K562 (cell line): ENCODE measurements at regions not wholly inside any gene's neighbourhood (a gene's known extent, or its start where the extent isn't known, plus 50 kb on each side); places are given as distances from the start of the nearest gene placed in this dataset. TPM values are rescaled to one million over a fixed set of nuclear protein-coding genes. Genes with fewer than 3 reads are reported as not detected.
"Not testable (repeated sequence)": the region's sequence is repeated elsewhere in the genome, so short reads cannot be mapped to it uniquely, and the experiment has no call there.

Source experiments
- ATAC-seq: fragments of 200-7000 bp; cut with Tn5 transposase; 3 replicates; pipeline ENCODE4 v1.9.1; 2020; ENCODE audit warnings: moderate library complexity
- BruUV-seq: library from RNA; stranded (reverse); fragments of 400-500 nt; replicated peaks from 2 replicates; lab custom pipeline; 2021; lab: Mats Ljungman, UMichigan
- CTCF ChIA-PET: fragments of 300-600 bp; formaldehyde crosslinking; extraction: SDS; loops from one replicate; lab custom pipeline; 2021; ENCODE audit warnings: low intra/inter-chr PET ratio; lab: Yijun Ruan, JAX
- POLR2A ChIA-PET: fragments of 300-600, 350-650 bp; sonication (Branson Sonifier 250); formaldehyde crosslinking; extraction: SDS; loops from one replicate; lab custom pipeline; 2021; ENCODE audit warnings: antibody characterized with exemption, inconsistent platforms; lab: Yijun Ruan, JAX
- DNase-seq, 4 experiments: peaks; one replicate each; pipeline versions ENCODE4 v3.0.0 to v3.0.0-alpha.2; 2011 to 2018; ENCODE audit warnings: low spot score in 3 of 4, mixed read lengths in 3 of 4; ENCODE audit errors: extremely low read depth in 1 of 4
- FAIRE-seq: peaks from 2 replicates; lab custom pipeline; 2011; peaks lifted over from hg19 to GRCh38; lab: Jason Lieb, UNC
- H2AFZ ChIP-seq: 2 replicates; pipeline ENCODE4 v1.6.0; 2011; ENCODE audit warnings: low read depth, low read length, control low read depth, inconsistent platforms
- H3K27ac ChIP-seq: fragments of 200-600 bp; 3 replicates; pipeline ENCODE4 v1.8.0; 2011; ENCODE audit warnings: low read depth, mild to moderate bottlenecking, control low read depth, inconsistent platforms, low read length, moderate library complexity, mixed read lengths; ENCODE audit errors: extremely low read depth
- H3K27me3 ChIP-seq, 2 experiments: fragments of 300-600 bp in 1 of 2; 2 replicates in 1 of 2; 3 replicates in 1 of 2; pipeline versions ENCODE4 v1.6.0 to v1.8.0; 2011; ENCODE audit warnings: inconsistent platforms in 2 of 2, low read length in 2 of 2, mild to moderate bottlenecking in 1 of 2, mixed read lengths in 1 of 2, moderate library complexity in 1 of 2; ENCODE audit not compliant: control insufficient read depth in 2 of 2, insufficient read depth in 2 of 2
- H3K36me3 ChIP-seq: fragments of 300-600 bp; 3 replicates; pipeline ENCODE4 v1.8.0; 2011; ENCODE audit warnings: mild to moderate bottlenecking, low read length, inconsistent platforms; ENCODE audit not compliant: control insufficient read depth, insufficient read depth
- H3K4me1 ChIP-seq, 2 experiments: fragments of 200-600 bp in 1 of 2; replicated peaks in 1 of 2; 2 replicates in 1 of 2; 3 replicates in 1 of 2; pipeline versions ENCODE4 v1.5.1 to v1.8.0; 2011; ENCODE audit warnings: inconsistent platforms in 2 of 2, low read length in 2 of 2, mild to moderate bottlenecking in 1 of 2, mixed read lengths in 1 of 2, moderate library complexity in 1 of 2; ENCODE audit not compliant: control insufficient read depth in 2 of 2, insufficient read depth in 2 of 2
- H3K4me2 ChIP-seq: 2 replicates; pipeline ENCODE4 v1.6.1; 2011; ENCODE audit warnings: low read length, control low read depth, inconsistent platforms, mixed read lengths; ENCODE audit not compliant: insufficient read depth
- H3K4me3 ChIP-seq: fragments of 200-600 bp; sonication (generic), shearing (Covaris generic); 2 replicates; pipeline ENCODE4 v1.5.1; 2016; ENCODE audit warnings: control low read depth, inconsistent platforms
- H3K79me2 ChIP-seq: fragments of 200-600 bp; 3 replicates; pipeline ENCODE4 v1.8.0; 2011; ENCODE audit warnings: low read length, inconsistent platforms; ENCODE audit not compliant: control insufficient read depth, insufficient read depth
- H3K9ac ChIP-seq, 2 experiments: 2 replicates each; pipeline versions ENCODE4 v1.6.0 to v1.6.1; 2011; ENCODE audit warnings: low read depth in 2 of 2, low read length in 2 of 2, control low read depth in 1 of 2, inconsistent platforms in 1 of 2, mild to moderate bottlenecking in 1 of 2, mixed read lengths in 1 of 2; ENCODE audit not compliant: insufficient read depth in 1 of 2
- H3K9me1 ChIP-seq: one replicate; pipeline ENCODE4 v1.6.0; 2011; ENCODE audit warnings: inconsistent platforms, mild to moderate bottlenecking, low read length, moderate library complexity; ENCODE audit not compliant: control insufficient read depth, insufficient read depth
- H3K9me3 ChIP-seq: replicated peaks from 2 replicates; pipeline ENCODE4 v1.5.1; 2011; ENCODE audit warnings: low read depth, low read length, inconsistent platforms; ENCODE audit not compliant: control insufficient read depth, insufficient read depth
- H4K20me1 ChIP-seq: replicated peaks from 2 replicates; pipeline ENCODE4 v1.6.1; 2011; ENCODE audit warnings: low read length, inconsistent platforms, mixed read lengths; ENCODE audit not compliant: control insufficient read depth, insufficient read depth
- CTCF ChIP-seq, 3 experiments: IDR thresholded peaks in 2 of 3; conservative IDR thresholded peaks in 1 of 3; 2 replicates each; pipeline ENCODE4 v1.5.1; 2011 to 2012; ENCODE audit warnings: low read length in 3 of 3, mild to moderate bottlenecking in 3 of 3, control low read depth in 2 of 3, improper control_type of control experiment in 1 of 3, inconsistent platforms in 1 of 3, low read depth in 1 of 3, mixed read lengths in 1 of 3, moderate library complexity in 1 of 3; ENCODE audit not compliant: insufficient read depth in 2 of 3
- WGBS: fragments of 100-300 bp; shearing (Covaris generic); methylation state at CpG from one replicate; pipeline ENCODE4 v1.1.6; 2016; ENCODE audit warnings: low coverage, mixed read lengths; ENCODE audit not compliant: insufficient coverage; ENCODE audit errors: missing lambda C conversion rate; 5-methylcytosine and 5-hydroxymethylcytosine counted together
- in situ Hi-C: fragments of 300-500 bp; cut with MboI; formaldehyde crosslinking; loops from 4 replicates; pipeline ENCODE4 v1.15.0; 2018; ENCODE audit warnings: inconsistent platforms, mixed read lengths
- intact Hi-C: fragments of 100-400 bp; cut with micrococcal nuclease; formaldehyde crosslinking; loops from 2 replicates; pipeline ENCODE4 v1.14.2; 2022
- small RNA-seq: library from RNA; depleted of rRNA; stranded (forward); fragments of <200 nt; gene quantifications from one replicate; pipeline ENCODE3, GENCODE V24; 2014

- H4K20me1 ChIP-seq, H3K27me3 ChIP-seq, in situ Hi-C loops, ATAC-seq, H3K9me1 ChIP-seq, H3K79me2 ChIP-seq, H3K27ac ChIP-seq, POLR2A ChIA-PET, H3K4me1 ChIP-seq, H3K36me3 ChIP-seq, DNase-seq, H3K4me3 ChIP-seq, CTCF ChIA-PET, H3K9ac ChIP-seq, H3K4me2 ChIP-seq, FAIRE-seq, H2AFZ ChIP-seq, BruUV-seq, intact Hi-C loops, H3K9me3 ChIP-seq: not testable (repeated sequence)
- TF ChIP-seq CTCF (IDR thresholded peaks at IDR 0.05 in 2 of 3, conservative IDR thresholded peaks at IDR 0.05 in 1 of 3; ENCODE audit: insufficient read depth in 2 of 3, low read depth in 1 of 3, low read length in 3 of 3): peak in 2 of 3 experiments; percentile 14 to 20; a peak in 1 of 6 replicates
- WGBS: 0% methylated on average over 3 of the region's 5 CpGs
Observed at GRCh38 chr2:91895091-91895490, 2976.1 kb upstream of the TEKT4 start.

- in situ Hi-C loops, H3K4me3 ChIP-seq, BruUV-seq, FAIRE-seq, H2AFZ ChIP-seq, DNase-seq, H3K9me1 ChIP-seq, H3K4me1 ChIP-seq, ATAC-seq, POLR2A ChIA-PET, H4K20me1 ChIP-seq, H3K79me2 ChIP-seq, CTCF ChIA-PET, H3K27ac ChIP-seq, H3K9me3 ChIP-seq, H3K27me3 ChIP-seq, H3K36me3 ChIP-seq, H3K9ac ChIP-seq, H3K4me2 ChIP-seq, intact Hi-C loops: not testable (repeated sequence)
- no CpG with 5 or more reads among the region's 1 CpG for WGBS
Observed at GRCh38 chr2:91917602-91918001, 2953.6 kb upstream of the TEKT4 start.

Small RNAs in the stretch of these regions (small RNA-seq; reads per million reads assigned to genes)
- gene AC127391.1: not detected
